ENCODE measurements at regions not wholly inside any gene's neighbourhood (a gene's known extent, or its start where the extent isn't known, plus 50 kb on each side); places are given as distances from the start of the nearest gene placed in this dataset.
"Not testable (repeated sequence)": the region's sequence is repeated elsewhere in the genome, so short reads cannot be mapped to it uniquely, and the experiment has no call there.

DNA sequence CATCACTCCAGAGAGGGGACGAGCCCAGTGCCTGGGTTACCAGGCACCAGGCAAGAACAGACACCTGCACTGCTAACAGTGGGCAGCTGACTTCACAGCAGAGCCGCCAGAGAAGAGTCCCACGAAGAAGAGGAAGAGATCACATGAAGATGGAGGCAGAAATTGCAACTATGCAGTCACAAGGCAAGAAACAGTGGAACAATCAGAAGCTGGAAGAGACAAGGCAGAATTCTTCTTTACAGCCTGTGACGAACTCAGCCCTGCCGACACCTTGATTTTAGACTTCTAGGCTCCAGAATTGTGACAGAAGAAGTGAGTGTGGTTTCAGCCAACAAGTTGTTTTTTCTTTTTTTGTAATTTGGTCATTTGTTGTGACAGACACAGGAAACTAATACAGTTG lies 59.2 kb downstream of the IL12A start:
- no peak for DNase-seq

DNA sequence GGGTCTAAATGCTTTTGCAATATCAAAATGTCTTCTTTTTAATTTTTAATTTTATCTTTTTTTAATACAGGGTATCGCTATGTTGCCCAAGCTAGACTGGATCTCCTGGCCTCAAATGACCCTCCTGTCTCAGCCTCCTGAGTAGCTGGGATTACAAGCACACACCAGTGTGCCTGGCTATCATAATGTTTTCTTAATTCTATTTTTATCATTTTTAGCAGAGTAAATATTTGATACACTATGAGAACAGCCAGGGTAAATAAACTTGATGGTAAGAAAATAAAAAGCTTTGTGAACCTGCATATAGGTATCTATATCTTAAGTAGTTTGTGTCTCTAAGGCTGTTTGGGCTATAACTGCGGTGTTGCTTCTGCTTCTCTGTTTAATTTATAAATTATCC lies 60.4 kb downstream of the IL12A start:
- no peak for DNase-seq

DNA sequence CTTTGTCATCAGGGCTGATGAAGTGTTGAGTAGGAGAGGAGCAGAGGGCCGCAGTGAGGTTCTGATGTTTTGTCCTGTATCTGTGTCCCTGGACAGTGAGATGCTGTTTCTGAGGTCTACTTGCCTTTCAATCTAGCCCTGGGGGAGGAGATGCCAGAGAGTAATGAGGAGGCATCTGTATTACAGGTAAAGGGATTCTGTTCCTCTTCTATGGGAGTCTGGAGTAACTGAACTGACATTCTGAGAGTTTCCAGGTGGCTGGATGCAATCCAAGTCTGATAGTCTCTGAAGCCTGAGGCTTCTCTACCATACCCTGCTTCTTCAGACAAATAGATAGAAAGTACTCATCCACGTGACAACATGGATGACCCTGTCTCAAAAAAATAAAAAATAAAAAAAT lies 60.9 kb downstream of the IL12A start:
- no peak for DNase-seq

DNA sequence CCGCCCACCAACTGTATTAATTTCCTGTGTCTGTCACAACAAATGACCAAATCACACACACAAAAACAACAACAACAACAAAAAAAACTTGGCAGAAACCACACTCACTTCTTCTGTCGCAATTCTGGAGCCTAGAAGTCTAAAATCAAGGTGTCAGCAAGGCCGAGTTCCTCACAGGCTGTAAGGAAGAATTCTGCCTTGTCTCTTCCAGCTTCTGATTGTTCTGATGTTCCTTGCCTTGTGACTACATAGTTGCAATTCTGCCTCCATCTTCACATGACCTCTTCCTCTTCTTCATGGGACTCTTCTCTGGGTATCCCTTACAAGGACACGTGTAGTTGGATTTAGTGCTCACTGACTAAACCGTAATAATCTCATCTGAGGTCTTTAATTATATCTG lies 61.4 kb downstream of the IL12A start:
- DNase-seq, result no peak

DNA sequence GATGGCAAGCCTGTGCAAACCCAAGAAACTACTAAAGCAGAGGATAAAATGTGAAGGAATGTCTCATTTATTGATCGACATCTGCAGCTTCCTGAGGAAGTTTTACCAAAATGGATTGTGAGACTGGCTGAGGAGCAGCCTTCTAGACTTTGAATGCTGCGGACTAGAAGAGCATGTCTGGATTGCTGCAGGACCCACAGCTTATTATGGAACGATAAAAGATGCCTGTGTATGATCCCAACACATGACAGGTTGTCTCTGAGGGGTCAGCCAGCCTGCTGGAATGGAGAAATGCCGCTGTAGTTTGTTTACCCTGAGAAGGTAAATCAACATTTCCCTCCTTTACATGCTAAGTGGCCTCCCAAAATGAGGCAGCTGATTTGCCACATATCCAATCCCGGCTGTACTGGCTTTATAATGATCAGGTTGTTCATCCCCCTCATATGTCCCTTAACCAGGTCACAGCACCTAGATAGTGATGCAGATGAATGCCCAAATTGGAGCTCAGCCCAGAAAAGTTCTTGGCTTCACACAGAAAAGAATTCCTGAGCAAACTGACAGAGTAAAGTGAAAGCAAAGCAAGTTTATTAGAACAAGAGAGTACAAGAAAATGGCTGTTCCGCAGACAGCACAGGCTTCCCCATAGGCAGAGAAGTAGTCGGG lies 63.9 kb downstream of the IL12A start:
- no peak for DNase-seq

DNA sequence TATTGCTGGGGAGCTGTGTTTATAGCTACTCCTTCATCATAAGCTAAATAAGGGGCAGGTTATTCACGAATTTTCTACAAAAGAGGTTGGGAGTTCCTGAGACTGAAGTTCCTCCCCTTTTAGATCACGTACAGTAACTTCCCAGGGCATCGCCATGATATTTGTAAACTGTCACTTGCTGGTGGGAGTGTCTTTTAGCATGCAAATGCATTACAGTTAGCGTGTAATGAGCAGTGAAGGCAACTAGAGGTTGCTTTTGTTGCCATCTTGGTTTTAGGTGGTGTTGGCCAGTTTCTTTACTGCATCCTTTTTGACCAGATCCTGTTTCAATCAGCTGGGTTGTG lies 64.4 kb downstream of the IL12A start:
- no peak for DNase-seq

DNA sequence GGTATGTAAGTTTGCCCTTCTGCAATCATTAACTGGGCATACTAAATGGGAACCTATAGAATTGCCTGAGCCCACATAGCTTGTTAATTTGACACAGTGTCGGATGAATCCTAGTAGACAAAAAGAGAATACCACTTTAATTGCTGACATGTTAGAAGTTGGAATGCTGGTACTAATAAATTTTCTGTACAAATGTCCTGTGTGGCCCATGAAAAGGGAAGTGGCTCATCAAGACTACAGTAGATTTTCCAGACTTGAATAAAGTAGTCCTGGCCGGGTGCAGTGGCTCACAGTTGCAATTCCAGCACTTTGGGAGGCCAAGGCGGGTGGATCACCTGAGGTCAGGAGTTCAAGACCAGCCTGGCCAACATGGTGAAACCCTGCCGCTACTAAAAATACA lies 66.2 kb downstream of the IL12A start:
- DNase-seq, result not testable (repeated sequence)

DNA sequence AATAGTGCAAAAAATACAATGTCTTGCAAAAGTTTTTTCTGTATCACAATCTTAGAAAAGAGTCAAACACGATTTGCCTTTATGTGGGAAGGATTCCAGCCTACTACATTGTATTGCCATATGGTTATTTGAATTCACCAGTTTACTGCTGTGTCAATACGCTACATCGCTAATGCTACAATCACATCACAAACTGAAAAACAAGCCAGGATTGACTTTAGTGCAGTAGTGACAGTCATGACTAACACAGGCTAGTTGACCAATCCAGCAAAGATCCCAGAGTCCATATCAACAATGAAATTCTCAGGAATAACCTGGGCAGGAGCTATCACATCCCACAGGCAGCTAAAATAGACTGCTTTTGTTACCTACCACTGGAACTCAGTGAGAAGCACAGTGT lies 67.0 kb downstream of the IL12A start:
- no peak for DNase-seq

DNA sequence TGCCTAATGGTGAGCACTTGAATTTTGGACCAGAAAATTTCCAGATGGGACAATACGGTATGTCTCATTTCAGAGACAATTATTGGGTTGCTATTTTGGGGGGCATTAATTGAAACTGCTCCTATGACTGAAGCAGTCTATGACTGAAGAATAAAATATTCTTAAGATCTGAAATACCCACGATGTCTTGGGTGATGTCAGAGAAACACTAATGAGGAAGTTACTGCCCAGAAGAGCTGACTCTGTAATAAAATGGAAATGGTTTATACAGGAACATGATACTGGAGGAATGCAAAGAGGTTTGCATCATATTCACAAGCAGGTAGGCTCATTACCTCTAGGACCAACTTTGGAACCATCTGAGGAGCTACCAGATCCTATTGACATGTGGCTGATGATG lies 68.7 kb downstream of the IL12A start:
- no peak for DNase-seq

DNA sequence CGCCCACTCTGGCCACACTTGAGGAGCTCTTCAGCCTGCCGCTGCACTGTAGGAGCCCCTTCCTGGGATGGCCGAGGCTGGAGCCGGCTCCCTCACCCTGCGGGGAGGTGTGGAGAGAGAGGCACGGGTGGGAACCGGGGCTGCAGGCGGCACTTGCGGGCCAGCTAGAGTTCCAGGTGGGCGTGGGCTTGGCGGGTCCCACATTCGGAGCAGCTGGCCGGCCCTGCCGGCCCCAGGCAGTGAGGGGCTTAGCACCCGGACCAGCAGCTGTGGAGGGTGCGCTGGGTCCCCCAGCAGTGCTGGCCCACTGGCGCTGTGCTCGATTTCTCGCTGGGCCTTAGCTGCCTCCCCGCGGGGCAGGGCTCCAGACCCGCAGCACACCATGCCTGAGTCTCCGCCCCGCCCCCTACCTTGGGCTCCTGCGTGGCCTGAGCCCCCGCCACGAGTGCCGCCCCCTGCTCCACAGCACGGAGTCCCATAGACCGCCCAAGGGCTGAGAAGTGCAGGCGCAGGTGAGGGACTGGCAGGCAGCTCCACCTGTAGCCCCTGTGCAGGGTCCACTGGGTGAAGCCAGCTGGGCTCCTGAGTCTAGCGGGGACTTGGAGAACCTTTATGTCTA lies 71.9 kb downstream of the IL12A start:
- no peak for DNase-seq

DNA sequence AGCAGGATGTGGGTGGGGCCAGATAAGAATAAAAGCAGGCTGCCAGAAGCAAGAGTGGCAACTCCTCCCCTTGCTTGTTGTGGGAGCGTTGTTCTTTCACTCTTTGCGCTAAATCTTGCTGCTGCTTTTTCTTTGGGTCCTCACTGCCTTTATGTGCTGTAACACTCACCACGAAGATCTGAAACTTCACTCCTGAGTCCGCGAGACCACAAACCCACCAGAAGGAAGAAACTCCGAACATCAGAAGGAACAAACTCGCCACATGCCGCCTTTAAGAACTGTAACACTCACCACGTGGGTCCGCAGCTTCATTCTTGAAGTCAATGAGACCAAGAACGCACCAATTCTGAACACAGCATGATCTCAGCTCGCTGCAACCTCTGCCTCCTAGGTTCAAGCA lies 72.9 kb downstream of the IL12A start:
- DNase-seq, result no peak

DNA sequence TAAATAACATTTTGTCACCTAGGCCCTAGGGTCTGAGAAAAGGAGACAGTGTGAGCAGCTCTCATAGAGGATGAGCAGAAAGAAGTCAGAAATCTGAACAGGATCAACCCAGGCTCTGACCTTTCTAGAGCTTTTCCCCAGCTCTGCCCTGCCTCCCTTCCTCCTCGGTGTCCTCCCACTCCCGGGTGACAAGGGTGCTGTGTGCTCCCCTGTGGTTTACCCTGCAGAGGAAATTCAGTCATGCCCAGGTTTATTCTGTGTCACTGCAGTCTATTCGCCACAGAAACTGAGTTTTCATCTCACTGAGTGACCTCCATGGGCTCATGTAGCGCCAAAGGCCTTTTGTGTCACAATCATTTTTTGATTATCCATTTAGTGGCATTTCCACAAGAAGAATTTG lies 76.6 kb downstream of the IL12A start:
- DNase-seq, result no peak

DNA sequence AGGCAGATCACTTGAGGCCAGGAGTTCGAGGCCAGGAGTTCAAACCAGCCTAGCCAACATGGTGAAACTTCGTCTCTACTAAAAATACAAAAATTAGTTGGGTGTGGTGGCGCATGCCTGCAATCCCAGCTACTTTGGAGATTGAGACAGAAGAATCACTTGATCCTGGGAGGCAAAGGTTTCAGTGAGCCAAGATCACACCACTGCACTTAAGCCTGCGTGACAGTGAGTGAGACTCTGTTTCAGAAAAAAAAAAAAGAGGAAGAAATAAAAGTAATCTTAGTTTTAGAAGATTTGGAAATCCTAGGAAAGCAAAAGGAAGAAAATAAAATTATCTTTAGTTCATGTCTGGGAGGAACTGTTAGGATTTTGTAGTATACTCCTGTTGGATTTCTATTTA lies 77.2 kb downstream of the IL12A start:
- DNase-seq, result no peak

DNA sequence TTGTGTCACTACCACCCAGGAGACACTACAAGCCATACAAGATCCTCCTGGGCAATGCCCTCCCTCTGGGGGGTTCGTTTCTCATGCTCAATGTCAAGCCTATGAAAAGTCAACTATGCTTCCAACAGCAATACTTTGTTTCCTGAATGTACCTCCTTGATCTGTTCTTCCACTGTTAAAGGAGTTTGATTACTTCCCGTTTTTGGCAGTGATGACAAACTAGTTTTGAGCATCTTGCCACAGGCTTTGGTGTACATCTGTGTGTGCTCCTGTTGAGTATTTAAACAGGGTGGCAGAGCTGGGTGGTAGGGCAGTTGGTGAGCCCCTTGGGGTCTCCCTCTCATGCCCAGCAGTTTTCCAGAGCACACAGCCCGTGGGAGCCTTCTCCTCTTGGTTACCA lies 81.4 kb downstream of the IL12A start:
- DNase-seq, result no peak

DNA sequence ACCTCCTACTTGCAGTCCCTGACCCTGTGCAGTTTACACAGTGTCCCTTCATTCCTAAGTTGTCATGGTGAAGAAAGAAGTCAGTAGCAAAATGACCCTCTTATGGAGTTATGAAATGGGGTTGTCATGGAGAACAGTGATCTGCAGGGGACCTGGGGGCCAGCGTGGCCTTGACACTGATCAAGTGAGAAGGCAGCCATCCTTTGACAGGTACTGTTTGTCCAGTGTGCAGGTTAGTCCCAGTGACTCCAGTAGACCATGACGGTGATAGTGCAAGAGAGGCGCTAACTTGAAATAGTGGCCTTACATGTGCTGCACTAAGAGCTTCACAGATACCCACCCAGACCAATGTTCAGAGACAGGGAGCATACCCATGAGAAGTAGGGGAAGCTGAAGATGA lies 87.9 kb downstream of the IL12A start:
- DNase-seq, result no peak

DNA sequence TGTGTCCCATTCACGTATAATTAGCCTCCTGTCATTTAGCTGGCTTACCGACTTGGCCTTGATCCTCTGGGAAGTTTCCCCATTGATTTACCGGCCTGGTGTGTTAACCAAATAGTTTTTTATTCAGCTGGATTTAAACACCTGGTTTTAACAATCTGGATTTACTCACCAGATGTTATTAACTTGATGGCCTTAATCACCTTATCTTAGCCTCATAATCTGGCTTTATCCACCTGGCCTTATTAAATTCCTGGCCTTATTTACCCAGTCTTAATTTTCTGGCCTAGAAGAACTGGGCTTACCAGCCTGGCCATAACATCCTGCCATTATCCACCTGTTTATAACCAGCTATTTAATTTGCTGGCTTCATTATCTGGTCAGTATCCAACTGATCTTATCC lies 89.9 kb downstream of the IL12A start:
- DNase-seq, result no peak

DNA sequence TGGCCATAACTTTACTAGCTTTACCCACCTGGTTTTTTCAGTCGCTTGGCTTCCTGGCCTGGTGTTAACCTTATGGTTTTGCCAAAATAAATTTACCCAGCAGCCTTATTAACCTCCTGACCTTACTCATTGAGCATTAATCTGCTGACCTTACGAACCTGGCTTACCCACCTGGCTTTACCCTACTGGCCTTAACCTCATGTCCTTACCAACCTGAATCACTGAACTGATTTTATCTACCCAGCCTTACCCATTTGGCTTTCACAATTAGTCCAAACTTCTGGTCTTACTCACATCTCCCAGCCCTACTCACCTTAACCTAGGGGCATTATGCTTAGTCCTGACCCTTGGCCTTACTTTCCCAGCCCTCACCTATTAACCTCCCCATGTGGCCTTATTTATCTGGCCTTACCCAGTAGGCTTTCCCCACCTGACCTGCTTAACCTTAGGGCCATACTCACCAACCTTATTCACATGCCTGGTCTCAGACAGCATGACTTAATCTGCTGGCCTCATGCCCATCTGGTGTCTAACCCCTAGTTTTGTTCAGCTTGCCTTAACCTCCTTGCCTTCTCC lies 93.4 kb downstream of the IL12A start:
- DNase-seq, result no peak

DNA sequence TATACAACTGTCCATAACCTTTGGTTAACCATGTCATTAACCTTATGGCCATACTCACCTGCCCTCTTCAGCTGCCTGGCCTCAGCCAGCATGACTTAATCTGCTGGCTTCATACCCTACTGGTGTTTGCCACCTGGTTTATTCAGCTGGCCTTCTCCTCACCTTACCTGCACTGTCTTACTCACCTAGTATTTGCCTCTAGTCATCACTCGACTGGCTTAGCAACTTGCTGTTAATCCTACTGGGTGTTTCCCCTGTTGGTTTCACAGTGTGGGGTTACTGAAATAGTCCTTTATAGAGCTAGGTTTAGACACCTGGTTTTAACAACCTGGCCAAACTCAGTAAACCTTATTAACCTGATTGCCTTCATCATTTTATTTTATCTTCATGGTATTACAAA lies 96.4 kb downstream of the IL12A start:
- DNase-seq, result no peak

DNA sequence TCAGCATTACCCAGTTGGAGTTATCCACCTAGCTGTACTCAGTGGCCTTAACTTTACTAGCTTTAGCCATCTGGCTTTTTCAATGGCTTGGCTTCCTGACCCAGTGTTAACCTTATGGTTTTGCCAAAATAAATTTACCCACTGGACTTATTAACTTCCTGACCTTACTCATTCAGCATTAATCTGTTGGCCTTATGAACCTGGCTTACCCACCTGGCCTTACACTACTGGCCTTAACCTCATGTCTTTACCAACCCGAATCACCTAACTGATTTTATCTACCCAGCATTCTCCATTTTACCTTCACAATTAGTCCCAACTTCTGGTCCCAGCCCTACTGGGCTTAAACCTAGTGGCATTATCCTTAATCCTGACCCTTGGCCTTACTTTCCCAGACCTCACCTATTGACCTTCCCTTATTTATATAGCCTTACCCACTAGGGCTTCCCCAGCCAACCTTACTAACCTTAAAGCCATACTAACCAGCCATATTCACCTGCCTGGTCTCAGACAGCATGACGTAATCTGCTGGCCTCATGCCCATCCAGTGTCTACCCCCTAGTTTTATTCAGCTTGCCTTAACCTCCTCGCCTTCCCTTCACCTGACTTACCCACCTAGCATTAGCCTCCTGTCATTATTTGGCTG lies 100.0 kb downstream of the IL12A start:
- DNase-seq, result no peak

DNA sequence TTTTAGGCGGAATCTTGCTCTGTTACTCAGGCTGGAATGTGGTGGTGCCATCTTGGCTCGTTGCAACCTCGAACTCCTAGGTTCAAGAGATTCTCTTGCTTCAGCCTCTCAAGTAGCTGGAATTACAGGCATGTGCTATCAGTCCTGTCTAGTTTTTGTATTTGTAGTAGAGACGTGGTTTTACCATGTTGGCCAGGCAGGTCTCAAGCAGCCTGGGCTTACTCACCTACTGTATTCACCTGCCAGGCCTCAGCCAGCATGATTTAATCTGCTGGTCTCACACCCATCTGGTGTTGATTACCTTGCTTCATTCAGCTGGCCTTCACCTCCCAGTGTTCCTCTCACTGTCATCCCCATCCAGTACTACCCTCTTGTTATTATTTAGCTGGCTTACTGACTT lies 102.0 kb downstream of the IL12A start:
- no peak for DNase-seq

DNA sequence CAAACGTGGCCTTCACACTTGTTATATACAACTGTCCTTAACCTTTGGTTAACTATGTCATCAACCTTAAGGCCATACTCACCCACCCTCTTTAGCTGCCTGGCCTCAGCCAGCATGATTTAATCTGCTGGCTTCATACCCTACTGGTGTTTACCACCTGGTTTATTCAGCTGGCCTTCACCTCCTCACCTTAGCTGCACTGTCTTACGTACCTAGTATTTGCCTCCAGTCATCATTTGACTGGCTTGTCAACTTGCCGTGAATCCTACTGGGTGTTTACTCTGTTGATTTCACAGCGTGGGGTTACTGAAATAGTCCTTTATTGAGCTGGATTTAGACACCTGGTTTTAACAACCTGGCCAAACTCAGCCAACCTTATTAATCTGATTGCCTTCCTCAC lies 102.8 kb downstream of the IL12A start:
- no peak for DNase-seq

DNA sequence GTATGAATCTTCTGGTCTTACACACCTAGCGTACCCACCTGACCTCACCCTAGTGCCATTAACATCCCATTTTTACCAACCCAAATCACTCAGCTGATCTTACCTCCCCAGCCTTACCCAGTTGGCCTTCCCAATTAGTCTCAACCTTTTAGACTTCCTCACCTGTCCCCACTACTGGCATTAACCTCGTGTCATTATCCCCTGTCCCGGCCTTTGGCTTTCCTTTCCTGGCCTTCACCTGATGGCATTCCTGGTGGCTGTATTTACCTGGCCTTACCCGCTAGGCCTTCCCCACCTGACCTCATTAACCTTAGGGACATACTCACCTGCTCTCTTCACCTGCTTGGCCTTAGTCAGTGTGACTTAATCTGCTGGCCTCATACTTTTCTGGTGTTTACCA lies 104.1 kb downstream of the IL12A start:
- DNase-seq, result no peak

DNA sequence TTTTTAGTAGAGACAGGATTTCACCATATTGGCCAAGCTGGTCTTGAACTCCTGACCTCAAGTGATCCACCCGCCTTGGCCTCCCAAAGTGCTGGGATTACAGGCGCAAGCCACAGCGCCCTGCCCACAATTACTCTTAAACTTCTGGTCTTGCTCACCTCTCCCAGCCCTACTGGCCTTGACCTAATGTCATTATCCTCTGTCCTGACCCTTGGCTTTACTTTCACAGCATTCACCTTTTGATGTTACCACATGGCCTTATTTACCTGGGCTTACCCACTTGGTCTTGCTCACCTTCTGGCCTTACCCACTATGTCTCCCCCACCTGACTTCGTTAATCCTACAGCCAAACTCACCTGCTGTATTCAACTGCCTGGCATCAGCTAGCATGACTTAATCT lies 105.9 kb downstream of the IL12A start:
- DNase-seq, result no peak

DNA sequence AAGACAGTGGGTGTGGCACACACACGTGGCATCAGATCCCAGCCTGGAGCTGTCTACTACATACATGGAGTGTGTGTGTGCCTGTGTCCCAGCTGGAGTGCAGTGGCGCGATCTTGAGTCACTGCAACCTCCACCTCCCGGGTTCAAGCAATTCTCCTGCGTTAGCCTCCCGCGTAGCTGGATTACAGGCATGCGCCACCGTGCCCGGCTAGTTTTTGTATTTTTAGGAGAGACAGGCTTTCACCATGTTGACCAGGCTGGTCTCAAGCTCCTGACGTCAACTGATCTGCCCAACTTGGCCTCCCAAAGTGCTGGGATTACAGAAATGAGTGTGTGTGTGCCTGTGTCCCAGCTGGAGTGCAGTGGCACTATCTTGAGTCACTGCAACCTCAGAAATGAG lies 108.8 kb downstream of the IL12A start:
- no peak for DNase-seq

Measured in COR-L47 (cell line).